Muscle layer of colon (tissue), 2 donors: ENCODE measurements at regions not wholly inside any gene's neighbourhood (a gene's known extent, or its start where the extent isn't known, plus 50 kb on each side); places are given as distances from the start of the nearest gene placed in this dataset.
"Not testable (repeated sequence)": the region's sequence is repeated elsewhere in the genome, so short reads cannot be mapped to it uniquely, and the experiment has no call there.

Experiments used
- H3K27ac ChIP-seq: one replicate; pipeline ENCODE4 v1.7.0; 2013; ENCODE audit warnings: low read depth, mild to moderate bottlenecking, low read length, moderate library complexity
- H3K27me3 ChIP-seq, 2 donors: one replicate each; pipeline ENCODE4 v1.7.0; 2013; ENCODE audit warnings: low read length in 2 of 2, mild to moderate bottlenecking in 2 of 2; ENCODE audit not compliant: insufficient read depth in 2 of 2, control insufficient read depth in 1 of 2
- H3K36me3 ChIP-seq: one replicate; pipeline ENCODE4 v1.7.0; 2013; ENCODE audit warnings: mild to moderate bottlenecking, low read length; ENCODE audit not compliant: insufficient read depth
- H3K4me1 ChIP-seq: one replicate; pipeline ENCODE4 v1.7.0; 2013; ENCODE audit warnings: mild to moderate bottlenecking, low read length; ENCODE audit not compliant: insufficient read depth
- H3K4me3 ChIP-seq, 2 donors: one replicate each; pipeline ENCODE4 v1.7.0; 2013; ENCODE audit warnings: low read length in 2 of 2, low read depth in 1 of 2, mild to moderate bottlenecking in 1 of 2, moderate library complexity in 1 of 2
- H3K9ac ChIP-seq: one replicate; pipeline ENCODE4 v1.7.0; 2013; ENCODE audit warnings: low read length
- H3K9me3 ChIP-seq: one replicate; pipeline ENCODE4 v1.7.0; 2013; ENCODE audit warnings: mild to moderate bottlenecking, low read length
- donor health status: abdominal sarcoma.
- donor health status: Adenocarcinoma of cecum.

GRCh38 chr2:53129851-53130250, 637.8 kb upstream of the CHAC2 start:
- Histone ChIP-seq H3K27me3 (no peaks in the 10 kb centered on the region), H3K9ac (no peak overlapping the region), H3K4me3 (no peak overlapping the region), H3K36me3 (no peaks in the 10 kb centered on the region), H3K4me1 (no peaks in the 10 kb centered on the region), H3K9me3 (no peaks in the 10 kb centered on the region), H3K27ac (no peak overlapping the region)

GRCh38 chr2:53127061-53127650, 640.4 kb upstream of the CHAC2 start:
- Histone ChIP-seq H3K4me3 (no peak overlapping the region), H3K9ac (no peak overlapping the region), H3K27me3 (no peaks in the 10 kb centered on the region), H3K4me1 (no peaks in the 10 kb centered on the region), H3K27ac (no peak overlapping the region), H3K9me3 (no peaks in the 10 kb centered on the region), H3K36me3 (no peaks in the 10 kb centered on the region)

GRCh38 chr2:53114991-53115390, 652.6 kb upstream of the CHAC2 start:
- H3K9ac ChIP-seq = no peak overlapping the region

GRCh38 chr2:53114582-53114981, 653.0 kb upstream of the CHAC2 start:
- H3K9ac ChIP-seq = no peak overlapping the region

More at GRCh38 chr2:53114991-53115390, 652.6 kb upstream of the CHAC2 start:
- Histone ChIP-seq H3K4me3 (no peak overlapping the region), H3K36me3 (no peaks in the 10 kb centered on the region), H3K27me3 (no peaks in the 10 kb centered on the region), H3K9me3 (no peaks in the 10 kb centered on the region), H3K27ac (no peak overlapping the region), H3K4me1 (no peaks in the 10 kb centered on the region)

GRCh38 chr2:53112408-53112807, 655.2 kb upstream of the CHAC2 start:
- not testable (repeated sequence) for H3K4me3 ChIP-seq, H3K27me3 ChIP-seq, H3K9me3 ChIP-seq, H3K4me1 ChIP-seq, H3K9ac ChIP-seq, H3K36me3 ChIP-seq, H3K27ac ChIP-seq

More at GRCh38 chr2:53114582-53114981, 653.0 kb upstream of the CHAC2 start:
- Histone ChIP-seq H3K4me1 (no peaks in the 10 kb centered on the region), H3K9me3 (no peaks in the 10 kb centered on the region), H3K4me3 (no peak overlapping the region), H3K27ac (no peak overlapping the region), H3K27me3 (no peaks in the 10 kb centered on the region), H3K36me3 (no peaks in the 10 kb centered on the region)

- no peak overlapping the region for H3K4me3 ChIP-seq
- no peaks in the 10 kb centered on the region for H3K9me3 ChIP-seq
- no peaks in the 10 kb centered on the region for H3K36me3 ChIP-seq
- no peaks in the 10 kb centered on the region for H3K27me3 ChIP-seq
- no peak overlapping the region for H3K9ac ChIP-seq
- no peak overlapping the region for H3K27ac ChIP-seq
- H3K4me1 ChIP-seq = no peaks in the 10 kb centered on the region
Measured at GRCh38 chr2:53111406-53111805, 656.2 kb upstream of the CHAC2 start.

GRCh38 chr2:53111004-53111403, 656.6 kb upstream of the CHAC2 start:
- Histone ChIP-seq H3K27ac (no peak overlapping the region), H3K27me3 (no peaks in the 10 kb centered on the region), H3K36me3 (no peaks in the 10 kb centered on the region), H3K4me3 (no peak overlapping the region), H3K4me1 (no peaks in the 10 kb centered on the region), H3K9me3 (no peaks in the 10 kb centered on the region), H3K9ac (no peak overlapping the region)

GRCh38 chr2:53108246-53108645, 659.4 kb upstream of the CHAC2 start:
- Histone ChIP-seq H3K36me3 (no peaks in the 10 kb centered on the region), H3K27me3 (no peaks in the 10 kb centered on the region), H3K4me3 (no peak overlapping the region), H3K9ac (no peak overlapping the region), H3K4me1 (no peaks in the 10 kb centered on the region), H3K9me3 (no peaks in the 10 kb centered on the region), H3K27ac (no peak overlapping the region)

- H3K36me3 ChIP-seq = no peaks in the 10 kb centered on the region
Measured at GRCh38 chr2:53104263-53104662, 663.3 kb upstream of the CHAC2 start.

GRCh38 chr2:53103679-53104078, 663.9 kb upstream of the CHAC2 start:
- Histone ChIP-seq H3K36me3 (no peaks in the 10 kb centered on the region), H3K4me3 (no peak overlapping the region), H3K27ac (no peak overlapping the region), H3K9ac (no peak overlapping the region), H3K9me3 (no peaks in the 10 kb centered on the region), H3K4me1 (no peaks in the 10 kb centered on the region), H3K27me3 (no peaks in the 10 kb centered on the region)

More at GRCh38 chr2:53104263-53104662, 663.3 kb upstream of the CHAC2 start:
- Histone ChIP-seq H3K27ac (no peak overlapping the region), H3K9ac (no peak overlapping the region), H3K9me3 (no peaks in the 10 kb centered on the region), H3K4me3 (no peak overlapping the region), H3K4me1 (no peaks in the 10 kb centered on the region), H3K27me3 (no peaks in the 10 kb centered on the region)

GRCh38 chr2:53098696-53099078, 668.9 kb upstream of the CHAC2 start:
- Histone ChIP-seq H3K27ac (no peak overlapping the region), H3K36me3 (no peaks in the 10 kb centered on the region), H3K27me3 (no peaks in the 10 kb centered on the region), H3K9ac (no peak overlapping the region), H3K4me3 (no peak overlapping the region), H3K4me1 (no peaks in the 10 kb centered on the region), H3K9me3 (no peaks in the 10 kb centered on the region)

- Histone ChIP-seq H3K4me1 (no peaks in the 10 kb centered on the region), H3K36me3 (no peaks in the 10 kb centered on the region), H3K27me3 (no peaks in the 10 kb centered on the region), H3K27ac (no peak overlapping the region), H3K9ac (no peak overlapping the region), H3K9me3 (no peaks in the 10 kb centered on the region), H3K4me3 (no peak overlapping the region)
Measured at GRCh38 chr2:53096351-53096750, 671.3 kb upstream of the CHAC2 start.
